ENCODE measurements at regions not wholly inside any gene's neighbourhood (a gene's known extent, or its start where the extent isn't known, plus 50 kb on each side); places are given as distances from the start of the nearest gene placed in this dataset.
A peak's percentile ranks its signal among the peaks of the same experiment; 100 is the strongest.

- TF ChIP-seq CTCF (IDR thresholded peaks at IDR 0.05; ENCODE audit: extremely low read depth, insufficient read depth, missing control alignments) = no peak
- in situ Hi-C loops (cut with MboI; ENCODE audit: low pct_unique_long_range_greater_than_20kb, low sequenced_read_pairs, unreplicated experiment) = no loop called here
- DNase-seq (ENCODE audit: low spot score) = no peak
Measured at GRCh38 chr2:121074293-121074932, 210.6 kb downstream of the TFCP2L1 start.

GRCh38 chr2:121075006-121075551 lies 209.9 kb downstream of the TFCP2L1 start:
- in situ Hi-C loops (cut with MboI; ENCODE audit: low pct_unique_long_range_greater_than_20kb, low sequenced_read_pairs, unreplicated experiment) = loop anchor here (25.0 kb wide), 2 partner anchors 262 to 388 kb away; no protein-coding TSS in a partner anchor
- no peak for DNase-seq (ENCODE audit: low spot score)
- TF ChIP-seq CTCF (IDR thresholded peaks at IDR 0.05; ENCODE audit: extremely low read depth, insufficient read depth, missing control alignments) = no peak

GRCh38 chr2:121075641-121076497 lies 209.1 kb downstream of the TFCP2L1 start:
- DNase-seq (ENCODE audit: low spot score) = no peak
- in situ Hi-C loops (cut with MboI; ENCODE audit: low pct_unique_long_range_greater_than_20kb, low sequenced_read_pairs, unreplicated experiment) = loop anchor here (25.0 kb wide), 2 partner anchors 261 to 389 kb away; no protein-coding TSS in a partner anchor

GRCh38 chr2:121076498-121076820 lies 208.5 kb downstream of the TFCP2L1 start:
- no peak for DNase-seq (ENCODE audit: low spot score)
- in situ Hi-C loops (cut with MboI; ENCODE audit: low pct_unique_long_range_greater_than_20kb, low sequenced_read_pairs, unreplicated experiment) = loop anchor here (25.0 kb wide), 2 partner anchors 261 to 389 kb away; no protein-coding TSS in a partner anchor
- TF ChIP-seq CTCF (IDR thresholded peaks at IDR 0.05; ENCODE audit: extremely low read depth, insufficient read depth, missing control alignments) = no peak

More at GRCh38 chr2:121075641-121076497, 209.1 kb downstream of the TFCP2L1 start:
- no peak for TF ChIP-seq CTCF (IDR thresholded peaks at IDR 0.05; ENCODE audit: extremely low read depth, insufficient read depth, missing control alignments)

- DNase-seq (ENCODE audit: low spot score) = peak; percentile 73
- peak; percentile 93 for TF ChIP-seq CTCF (IDR thresholded peaks at IDR 0.05; ENCODE audit: extremely low read depth, insufficient read depth, missing control alignments)
- in situ Hi-C loops (cut with MboI; ENCODE audit: low pct_unique_long_range_greater_than_20kb, low sequenced_read_pairs, unreplicated experiment) = loop anchor here (25.0 kb wide), 2 partner anchors 260 to 390 kb away; no protein-coding TSS in a partner anchor
Measured at GRCh38 chr2:121076885-121077549, 208.0 kb downstream of the TFCP2L1 start.

GRCh38 chr2:121078899-121079298 lies 206.1 kb downstream of the TFCP2L1 start:
- TF ChIP-seq CTCF (IDR thresholded peaks at IDR 0.05; ENCODE audit: extremely low read depth, insufficient read depth, missing control alignments) = no peak
- in situ Hi-C loops (cut with MboI; ENCODE audit: low pct_unique_long_range_greater_than_20kb, low sequenced_read_pairs, unreplicated experiment) = loop anchor here (25.0 kb wide), 2 partner anchors 258 to 392 kb away; no protein-coding TSS in a partner anchor
- no peak for DNase-seq (ENCODE audit: low spot score)
